B cell (primary cell): ENCODE measurements at regions not wholly inside any gene's neighbourhood (a gene's known extent, or its start where the extent isn't known, plus 50 kb on each side); places are given as distances from the start of the nearest gene placed in this dataset.

Experiments
- CTCF ChIP-seq: fragments of 200-600 bp; IDR thresholded peaks from one replicate; pipeline ENCODE4 v1.8.0; 2022; ENCODE audit warnings: antibody characterized with exemption, mild to moderate bottlenecking
- EZH2 ChIP-seq: IDR thresholded peaks from 2 replicates; pipeline ENCODE4 v1.6.1; 2012; ENCODE audit warnings: borderline replicate concordance, low read depth, mild to moderate bottlenecking, moderate library complexity, low read length; ENCODE audit not compliant: insufficient read depth, poor library complexity, severe bottlenecking

DNA sequence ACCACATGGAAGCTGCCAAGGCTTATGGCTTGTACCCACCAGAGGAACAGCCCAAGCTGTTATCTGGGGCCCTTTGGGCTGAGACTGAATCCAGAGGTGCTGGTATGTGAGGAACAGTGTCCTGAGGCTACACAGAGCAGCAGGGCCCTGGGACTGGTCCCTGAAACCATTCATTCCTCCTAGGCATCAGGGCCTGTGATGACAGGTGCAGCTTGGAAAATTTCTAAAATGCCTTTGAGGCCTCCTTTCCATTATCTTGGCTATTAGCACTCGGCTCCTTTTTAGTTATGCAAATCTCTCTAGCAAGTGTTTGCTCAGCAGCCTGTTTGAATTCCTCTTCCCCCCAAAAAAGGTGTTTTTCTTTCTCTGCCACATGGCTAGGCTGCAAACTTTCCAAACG is 1151.7 kb upstream of the LRRN3 start:
- TF ChIP-seq CTCF (no peak), EZH2 (no peak)
